Left lung (tissue), 4 donors: ENCODE measurements at regions not wholly inside any gene's neighbourhood (a gene's known extent, or its start where the extent isn't known, plus 50 kb on each side); places are given as distances from the start of the nearest gene placed in this dataset.
A peak's percentile ranks its signal among the peaks of the same experiment; 100 is the strongest.

Source experiments
- ATAC-seq: fragments of 200-7000 bp; cut with Tn5 transposase; one replicate; pipeline ENCODE4 v1.9.1; 2020; ENCODE audit warnings: moderate library complexity
- DNase-seq, 4 donors: peaks; one replicate each; pipeline ENCODE4 v3.0.0-alpha.2; 2013 to 2020
- H3K27ac ChIP-seq, 2 donors: fragments of 200-600 bp; sonication (generic) in 1 of 2; one replicate each; pipeline versions ENCODE4 v1.5.0 to v1.8.0; 2020 to 2021
- H3K27me3 ChIP-seq, 2 donors: fragments of 200-600 bp; sonication (generic) in 1 of 2; one replicate each; pipeline versions ENCODE4 v1.5.0 to v1.8.0; 2020 to 2021
- H3K36me3 ChIP-seq, 2 donors: fragments of 200-600 bp; sonication (generic) in 1 of 2; one replicate each; pipeline versions ENCODE4 v1.5.0 to v1.8.0; 2020 to 2021
- H3K4me1 ChIP-seq, 2 donors: fragments of 200-600 bp; one replicate each; pipeline ENCODE4 v1.8.0; 2021
- H3K4me3 ChIP-seq, 2 donors: fragments of 200-600 bp; sonication (generic) in 1 of 2; one replicate each; pipeline versions ENCODE4 v1.5.0 to v1.8.0; 2020 to 2021; ENCODE audit warnings: mild to moderate bottlenecking in 1 of 2
- H3K9me3 ChIP-seq, 2 donors: fragments of 200-600 bp; sonication (generic) in 1 of 2; one replicate each; pipeline versions ENCODE4 v1.5.0 to v1.8.0; 2020 to 2021
- CTCF ChIP-seq, 2 donors: fragments of 200-600 bp; sonication (generic) in 1 of 2; IDR thresholded peaks; one replicate each; pipeline versions ENCODE4 v1.5.0 to v1.8.0; 2021; ENCODE audit warnings: antibody characterized with exemption in 2 of 2
- intact Hi-C, 2 donors: fragments of 100-400 bp; cut with DNase I; formaldehyde crosslinking; loops; one replicate each; pipeline versions ENCODE4 v1.11.2 to v1.14.2; 2022
- donor health status: DM: no; HTN: yes; CAD: no.
- donor health status: DM: no; HTN: no; CAD: no.

DNA sequence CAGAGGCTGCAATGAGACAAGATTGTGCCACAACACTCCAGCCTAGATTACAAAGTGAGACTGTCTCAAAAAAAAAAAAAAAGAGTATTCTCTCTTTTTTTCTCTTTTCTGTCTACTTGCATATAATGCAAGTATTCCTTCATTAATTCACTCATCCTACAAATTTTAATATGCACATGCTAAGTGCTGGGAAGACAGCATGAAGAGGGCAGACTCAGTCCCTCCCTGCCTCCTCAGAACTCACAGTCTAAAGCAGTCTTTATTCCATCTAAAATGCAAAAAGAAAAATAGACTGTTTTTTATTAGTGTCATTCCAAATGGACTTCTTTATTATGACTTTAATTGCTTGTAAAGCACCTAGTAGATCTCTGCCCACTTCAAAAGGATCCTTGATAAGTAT, 85.6 kb downstream of the NKX6-1 start:
- Histone ChIP-seq H3K9me3 (no peaks in the 10 kb centered on the region), H3K4me3 (no peak overlapping the region), H3K4me1 (no peaks in the 10 kb centered on the region), H3K36me3 (no peaks in the 10 kb centered on the region), H3K27ac (no peak overlapping the region), H3K27me3 (no peaks in the 10 kb centered on the region)
- DNase-seq (no peak), ATAC-seq (no peak)
- no peak for TF ChIP-seq CTCF (IDR thresholded peaks at IDR 0.05)
- intact Hi-C loops, result no loop called here

GRCh38 chr4:84412062-84412461, 87.0 kb downstream of the NKX6-1 start:
- DNase-seq (no peak), ATAC-seq (no peak)
- no peak for TF ChIP-seq CTCF (IDR thresholded peaks at IDR 0.05)
- Histone ChIP-seq H3K27ac (no peak overlapping the region), H3K4me1 (no peaks in the 10 kb centered on the region), H3K9me3 (no peaks in the 10 kb centered on the region), H3K4me3 (no peak overlapping the region), H3K36me3 (no peaks in the 10 kb centered on the region), H3K27me3 (no peaks in the 10 kb centered on the region)
- intact Hi-C loops, result no loop called here

DNA sequence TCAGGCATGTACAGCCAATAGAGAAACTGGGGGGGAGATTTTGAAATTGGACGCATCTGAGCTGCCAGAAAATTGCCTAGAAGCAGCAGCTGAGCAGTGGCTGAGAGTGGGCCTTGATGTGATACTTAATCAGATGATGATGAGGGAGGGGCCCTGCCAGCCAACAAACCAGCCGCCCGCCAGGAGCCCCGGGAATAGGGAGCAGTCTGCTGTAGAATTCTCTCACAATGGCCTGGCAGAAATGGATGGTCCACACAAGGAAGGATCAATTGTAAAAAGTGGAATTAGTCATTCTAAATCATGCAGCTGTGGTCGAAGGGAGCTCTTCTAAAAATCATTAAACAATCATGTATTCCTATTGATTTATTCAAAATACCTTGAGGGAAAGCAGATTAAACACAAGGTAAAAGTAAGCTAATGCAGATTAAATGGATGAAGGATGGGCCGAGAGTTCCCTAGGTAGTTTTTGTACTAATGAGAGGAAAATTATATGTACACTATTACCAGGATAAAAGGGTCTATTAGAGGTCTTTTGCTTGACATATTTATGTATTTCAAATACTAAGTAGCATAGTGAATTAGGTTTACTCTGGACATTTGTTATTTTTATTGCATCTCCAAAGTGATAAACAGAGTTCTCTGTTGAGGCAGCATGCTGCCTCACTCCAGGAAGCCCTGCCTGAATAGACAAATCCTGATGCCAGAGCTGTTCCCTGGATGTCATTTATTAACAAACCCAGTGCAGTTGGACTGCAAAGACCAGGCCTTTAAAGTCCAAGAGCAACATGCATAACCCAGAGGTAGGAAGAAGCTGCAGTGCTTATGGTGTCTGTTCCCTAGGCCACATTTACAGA, 91.3 kb downstream of the NKX6-1 start:
- Histone ChIP-seq H3K36me3 (no peaks in the 10 kb centered on the region), H3K27ac (no peak overlapping the region), H3K9me3 (no peaks in the 10 kb centered on the region), H3K4me3 (no peak overlapping the region), H3K4me1 (no peaks in the 10 kb centered on the region), H3K27me3 (no peaks in the 10 kb centered on the region)
- intact Hi-C loops, result no loop called here
- no peak for DNase-seq
- no peak for ATAC-seq
- no peak for TF ChIP-seq CTCF (IDR thresholded peaks at IDR 0.05)

DNA sequence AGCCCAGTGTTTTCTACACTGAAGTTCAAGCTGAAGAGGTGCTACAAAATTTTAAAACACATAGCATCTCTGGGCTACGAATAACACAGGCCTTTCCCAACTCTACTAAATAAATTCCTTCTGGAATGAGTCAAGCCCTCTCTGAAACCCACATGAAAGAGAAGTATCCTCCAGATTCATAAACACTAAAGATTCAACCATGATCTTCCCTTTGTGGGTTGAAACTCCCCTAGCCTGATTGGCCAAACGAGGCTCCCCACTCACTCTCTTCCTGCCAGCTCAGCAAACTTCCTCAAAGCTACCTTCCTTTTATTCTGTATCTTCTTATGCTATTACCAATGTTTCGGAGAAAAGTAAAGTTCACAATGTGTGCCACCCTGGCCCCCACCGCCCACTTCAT, 95.4 kb downstream of the NKX6-1 start:
- ATAC-seq, result peak; percentile 33
- H3K4me1 ChIP-seq, result no peaks in the 10 kb centered on the region

More for the DNA sequence above, 95.4 kb downstream of the NKX6-1 start:
- DNase-seq, result no peak
- no peaks in the 10 kb centered on the region for H3K27me3 ChIP-seq
- H3K4me3 ChIP-seq, result no peak overlapping the region
- TF ChIP-seq CTCF (IDR thresholded peaks at IDR 0.05), result no peak
- H3K36me3 ChIP-seq, result no peaks in the 10 kb centered on the region
- intact Hi-C loops, result no loop called here
- no peak overlapping the region for H3K27ac ChIP-seq
- H3K9me3 ChIP-seq, result no peaks in the 10 kb centered on the region
